Neutrophil (primary cell): ENCODE measurements at regions not wholly inside any gene's neighbourhood (a gene's known extent, or its start where the extent isn't known, plus 50 kb on each side); places are given as distances from the start of the nearest gene placed in this dataset.
"Not testable (repeated sequence)": the region's sequence is repeated elsewhere in the genome, so short reads cannot be mapped to it uniquely, and the experiment has no call there.

Experiments used
- H3K27ac ChIP-seq: fragments of 200-600 bp; sonication (generic); 2 replicates; pipeline ENCODE4 v1.5.1; 2016; ENCODE audit warnings: mild to moderate bottlenecking, moderate library complexity
- H3K27me3 ChIP-seq: fragments of 200-600 bp; sonication (generic); 2 replicates; pipeline ENCODE4 v1.6.0; 2016; ENCODE audit warnings: mild to moderate bottlenecking
- H3K36me3 ChIP-seq: fragments of 200-600 bp; sonication (generic); 2 replicates; pipeline ENCODE4 v1.5.1; 2017
- H3K4me1 ChIP-seq, 2 experiments: fragments of 200-600 bp in 1 of 2; sonication (generic) in 1 of 2; 1 replicate in 1 of 2; 2 replicates in 1 of 2; pipeline versions ENCODE4 v1.5.1 to v1.6.1; 2013 to 2016; ENCODE audit warnings: low read depth in 1 of 2, low read length in 1 of 2, mild to moderate bottlenecking in 1 of 2, moderate library complexity in 1 of 2; ENCODE audit not compliant: control insufficient read depth in 1 of 2, insufficient read depth in 1 of 2
- H3K4me3 ChIP-seq, 2 experiments: fragments of 200-600 bp in 1 of 2; sonication (generic) in 1 of 2; 1 replicate in 1 of 2; 2 replicates in 1 of 2; pipeline ENCODE4 v1.5.1; 2013 to 2016; ENCODE audit warnings: low read depth in 1 of 2, low read length in 1 of 2, mild to moderate bottlenecking in 1 of 2, moderate library complexity in 1 of 2
- H3K9me3 ChIP-seq: fragments of 200-600 bp; sonication (generic); 2 replicates; pipeline ENCODE4 v1.5.1; 2016
- CTCF ChIP-seq: fragments of 200-600 bp; sonication (generic); IDR thresholded peaks from 2 replicates; pipeline ENCODE4 v1.5.1; 2016; ENCODE audit warnings: antibody characterized with exemption

- peaks cover 74% of the 10 kb centered on the region for H3K36me3 ChIP-seq
These were observed 87.2 kb upstream of the SMURF2 start for GRCh38 chr17:64749306-64749705.

GRCh38 chr17:64747938-64748540 is 85.9 kb upstream of the SMURF2 start:
- no peaks in the 10 kb centered on the region for H3K9me3 ChIP-seq
- no peak for TF ChIP-seq CTCF
- H3K36me3 ChIP-seq = peaks cover 62% of the 10 kb centered on the region
- H3K4me1 ChIP-seq = no peaks in the 10 kb centered on the region
- H3K27ac ChIP-seq = peak overlapping the region; percentile 28
- no peaks in the 10 kb centered on the region for H3K27me3 ChIP-seq
- no peak overlapping the region for H3K4me3 ChIP-seq

More at GRCh38 chr17:64749306-64749705, 87.2 kb upstream of the SMURF2 start:
- no peak for TF ChIP-seq CTCF
- Histone ChIP-seq H3K4me3 (no peak overlapping the region), H3K9me3 (no peaks in the 10 kb centered on the region), H3K27ac (no peak overlapping the region), H3K27me3 (no peaks in the 10 kb centered on the region), H3K4me1 (no peaks in the 10 kb centered on the region)

- no peak for TF ChIP-seq CTCF
- H3K4me3 ChIP-seq = no peak overlapping the region
- no peaks in the 10 kb centered on the region for H3K27me3 ChIP-seq
- peaks cover 13 to 16% of the 10 kb centered on the region in 2 experiments for H3K4me1 ChIP-seq
- peaks cover 24% of the 10 kb centered on the region for H3K36me3 ChIP-seq
- no peak overlapping the region for H3K27ac ChIP-seq
- H3K9me3 ChIP-seq = no peaks in the 10 kb centered on the region
These were observed 80.2 kb upstream of the SMURF2 start for GRCh38 chr17:64742326-64742725.

- not testable (repeated sequence) for H3K27ac ChIP-seq, H3K9me3 ChIP-seq, H3K4me3 ChIP-seq
These were observed 79.8 kb upstream of the SMURF2 start for GRCh38 chr17:64741916-64742315.

GRCh38 chr17:64741038-64741641 is 79.0 kb upstream of the SMURF2 start:
- H3K27ac ChIP-seq = no peak overlapping the region
- TF ChIP-seq CTCF = no peak

More at GRCh38 chr17:64741916-64742315, 79.8 kb upstream of the SMURF2 start:
- peaks cover 24% of the 10 kb centered on the region for H3K36me3 ChIP-seq
- not testable (repeated sequence) for H3K27me3 ChIP-seq
- peaks cover 13 to 16% of the 10 kb centered on the region in 2 experiments for H3K4me1 ChIP-seq

GRCh38 chr17:64739316-64740058 is 77.4 kb upstream of the SMURF2 start:
- no peak overlapping the region for H3K4me3 ChIP-seq

More at GRCh38 chr17:64741038-64741641, 79.0 kb upstream of the SMURF2 start:
- peaks cover 13 to 16% of the 10 kb centered on the region in 2 experiments for H3K4me1 ChIP-seq
- no peaks in the 10 kb centered on the region for H3K9me3 ChIP-seq
- no peak overlapping the region for H3K4me3 ChIP-seq
- H3K36me3 ChIP-seq = peaks cover 20% of the 10 kb centered on the region
- no peaks in the 10 kb centered on the region for H3K27me3 ChIP-seq

More at GRCh38 chr17:64739316-64740058, 77.4 kb upstream of the SMURF2 start:
- no peaks in the 10 kb centered on the region for H3K9me3 ChIP-seq
- no peak for TF ChIP-seq CTCF
- H3K4me1 ChIP-seq = peaks cover 13 to 16% of the 10 kb centered on the region in 2 experiments
- no peak overlapping the region for H3K27ac ChIP-seq
- H3K36me3 ChIP-seq = peaks cover 20% of the 10 kb centered on the region
- H3K27me3 ChIP-seq = no peaks in the 10 kb centered on the region
